ENCODE measurements at regions not wholly inside any gene's neighbourhood (a gene's known extent, or its start where the extent isn't known, plus 50 kb on each side); places are given as distances from the start of the nearest gene placed in this dataset.

- H3K4me1 Mint-ChIP-seq = peaks cover 6 to 7% of the 10 kb centered on the region in 2 experiments; a peak in 3 of 4 replicates
- H4K91ac ChIP-seq (ENCODE audit: insufficient read length, low read depth, low read length) = no peak overlapping the region
- H3K9ac ChIP-seq (ENCODE audit: extremely low read depth, insufficient read length, low read length) = no peak overlapping the region
- H3K27ac ChIP-seq (ENCODE audit: insufficient read length, low read depth, low read length) = no peak overlapping the region
- H2BK12ac ChIP-seq (ENCODE audit: insufficient read length, low read depth, low read length) = no peak overlapping the region
- WGBS (ENCODE audit: extremely low coverage, insufficient read length, low lambda C conversion rate) = no CpG with 5 or more reads among the region's 13 CpGs
- no peak overlapping the region for H3K27ac Mint-ChIP-seq
- no peaks in the 10 kb centered on the region for H3K79me1 ChIP-seq (ENCODE audit: insufficient read depth, low read depth, low read length, poor library complexity, severe bottlenecking)
- no peak overlapping the region for H3K18ac ChIP-seq (ENCODE audit: insufficient read length, low read depth, low read length)
- TF ChIP-seq CTCF (conservative IDR thresholded peaks at IDR 0.05) = no peak
- no peaks in the 10 kb centered on the region for H3K9me3 Mint-ChIP-seq
- no peaks in the 10 kb centered on the region for H3K9me3 ChIP-seq (ENCODE audit: control insufficient read depth, low read depth, low read length)
- H2BK15ac ChIP-seq (ENCODE audit: low read depth, low read length) = no peak overlapping the region
- H3K4me2 ChIP-seq (ENCODE audit: insufficient read depth, insufficient read length, low read length) = no peak overlapping the region
- no peak overlapping the region for H2BK5ac ChIP-seq (ENCODE audit: insufficient read length, low read length)
- H3K14ac ChIP-seq (ENCODE audit: insufficient read depth, low read length) = no peak overlapping the region; the same call in 1 of the 2 replicates
- no peak overlapping the region for H2AK5ac ChIP-seq (ENCODE audit: insufficient read length, low read length)
- H3K23ac ChIP-seq (ENCODE audit: insufficient read length, low read depth, low read length) = no peak overlapping the region
- no peaks in the 10 kb centered on the region for H4K20me1 ChIP-seq (ENCODE audit: control insufficient read depth, insufficient read depth, insufficient read length)
- no peak overlapping the region for H2AFZ ChIP-seq (ENCODE audit: low read length)
- no peak overlapping the region for H2BK20ac ChIP-seq (ENCODE audit: low read depth, low read length, poor library complexity, severe bottlenecking)
- no peak overlapping the region for H3K56ac ChIP-seq (ENCODE audit: insufficient read length, low read depth, low read length)
- H4K5ac ChIP-seq (ENCODE audit: insufficient read length, low read depth, low read length) = no peak overlapping the region
- H2BK120ac ChIP-seq (ENCODE audit: low read depth, low read length, poor library complexity, severe bottlenecking) = no peak overlapping the region
- no peaks in the 10 kb centered on the region for H3K23me2 ChIP-seq (ENCODE audit: insufficient read length, low read depth, low read length, poor library complexity, severe bottlenecking)
- H3K4me3 Mint-ChIP-seq = no peak overlapping the region
- no peak overlapping the region for H4K8ac ChIP-seq (replicated peaks; ENCODE audit: insufficient read length, low read depth, low read length)
- no peaks in the 10 kb centered on the region for H3K27me3 ChIP-seq (ENCODE audit: insufficient read depth, low read length)
- DNase-seq = no peak
- H3T11ph ChIP-seq (ENCODE audit: low read length) = no peak overlapping the region
- no peak overlapping the region for H3K4ac ChIP-seq (ENCODE audit: low read depth, low read length)
- no peaks in the 10 kb centered on the region for H3K27me3 Mint-ChIP-seq (ENCODE audit: low read depth)
- no peaks in the 10 kb centered on the region; a peak in 2 of 7 replicates for H3K36me3 Mint-ChIP-seq (ENCODE audit: insufficient read depth in 1 of 3, low read depth in 3 of 3)
- H3K79me2 ChIP-seq (ENCODE audit: insufficient read depth, low read length) = no peaks in the 10 kb centered on the region
- no peaks in the 10 kb centered on the region for H3K4me1 ChIP-seq (ENCODE audit: insufficient read depth, low read length)
These were observed 950.9 kb upstream of the CNTN5 start for GRCh38 chr11:98069861-98070260.
